ENCODE measurements at regions not wholly inside any gene's neighbourhood (a gene's known extent, or its start where the extent isn't known, plus 50 kb on each side); places are given as distances from the start of the nearest gene placed in this dataset.

DNA sequence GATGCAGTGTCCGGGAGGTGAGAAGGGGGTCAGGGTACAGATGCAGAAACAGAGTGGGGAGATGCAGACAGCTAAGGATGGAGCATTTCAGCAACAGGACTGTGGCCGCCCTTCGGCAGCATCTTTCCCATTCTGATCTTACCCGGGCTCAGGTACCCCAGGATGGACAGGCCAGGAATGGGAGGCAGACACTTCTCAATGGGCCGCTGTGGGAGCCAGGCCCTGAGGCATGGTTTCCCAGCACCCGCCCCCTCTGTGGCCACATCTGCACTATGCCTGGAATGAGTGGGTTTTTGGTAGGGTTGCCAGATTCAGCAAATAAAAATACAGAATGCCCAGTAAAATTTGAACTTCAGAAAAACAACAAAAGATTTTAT is 105.2 kb upstream of the CTBP2 start:
- ChIA-PET POLR2A (no interaction called here), CTCF (no interaction called here)
- no peak for DNase-seq (ENCODE audit: extremely low spot score)
- TF ChIP-seq, protein P1, sequence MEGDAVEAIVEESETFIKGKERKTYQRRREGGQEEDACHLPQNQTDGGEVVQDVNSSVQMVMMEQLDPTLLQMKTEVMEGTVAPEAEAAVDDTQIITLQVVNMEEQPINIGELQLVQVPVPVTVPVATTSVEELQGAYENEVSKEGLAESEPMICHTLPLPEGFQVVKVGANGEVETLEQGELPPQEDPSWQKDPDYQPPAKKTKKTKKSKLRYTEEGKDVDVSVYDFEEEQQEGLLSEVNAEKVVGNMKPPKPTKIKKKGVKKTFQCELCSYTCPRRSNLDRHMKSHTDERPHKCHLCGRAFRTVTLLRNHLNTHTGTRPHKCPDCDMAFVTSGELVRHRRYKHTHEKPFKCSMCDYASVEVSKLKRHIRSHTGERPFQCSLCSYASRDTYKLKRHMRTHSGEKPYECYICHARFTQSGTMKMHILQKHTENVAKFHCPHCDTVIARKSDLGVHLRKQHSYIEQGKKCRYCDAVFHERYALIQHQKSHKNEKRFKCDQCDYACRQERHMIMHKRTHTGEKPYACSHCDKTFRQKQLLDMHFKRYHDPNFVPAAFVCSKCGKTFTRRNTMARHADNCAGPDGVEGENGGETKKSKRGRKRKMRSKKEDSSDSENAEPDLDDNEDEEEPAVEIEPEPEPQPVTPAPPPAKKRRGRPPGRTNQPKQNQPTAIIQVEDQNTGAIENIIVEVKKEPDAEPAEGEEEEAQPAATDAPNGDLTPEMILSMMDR (IDR thresholded peaks at IDR 0.05; ENCODE audit: control extremely low read depth, extremely low read depth, low read depth, missing control alignments), result no peak

DNA sequence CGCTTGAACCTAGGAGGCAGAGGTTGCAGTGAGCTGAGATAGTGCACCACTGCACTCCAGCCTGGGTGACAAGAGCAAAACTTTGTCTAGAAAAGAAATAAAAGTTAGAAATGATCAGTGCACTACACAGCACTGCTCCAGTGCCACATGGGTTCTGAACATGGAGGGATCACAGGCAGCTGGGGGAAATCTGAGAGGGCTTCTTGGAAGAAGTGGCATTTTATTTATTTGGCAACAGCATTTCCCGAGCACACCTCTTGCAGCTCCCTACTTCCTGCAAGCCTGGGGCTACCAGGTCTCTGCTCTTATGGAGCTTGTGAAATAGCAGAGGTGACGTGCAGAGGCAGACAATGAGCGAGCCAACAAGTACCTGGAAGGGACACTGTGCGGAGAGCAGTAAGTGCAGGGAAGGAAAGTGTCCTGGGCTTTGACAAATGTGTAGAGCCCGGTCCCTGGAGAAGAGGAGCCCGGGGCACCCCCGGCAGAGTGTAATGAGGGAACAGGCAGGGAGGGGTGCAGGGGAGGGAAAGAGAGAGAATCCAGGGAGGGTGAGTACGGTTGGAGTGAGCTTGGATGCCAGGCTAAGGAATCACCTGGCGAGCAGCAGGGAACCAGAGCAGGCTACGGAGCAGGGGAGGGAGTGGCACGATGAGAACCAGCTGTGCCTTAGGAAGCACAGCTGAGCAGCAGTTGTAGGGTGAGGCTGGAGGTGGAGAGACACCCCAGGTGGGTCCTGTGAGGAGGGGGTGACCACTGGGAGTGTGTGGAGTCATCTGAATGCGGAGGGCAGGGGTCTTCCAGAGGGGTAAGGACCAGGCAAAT is 104.6 kb upstream of the CTBP2 start:
- CTCF ChIA-PET, result no interaction called here
- TF ChIP-seq, protein P1 (IDR thresholded peaks at IDR 0.05; ENCODE audit: control extremely low read depth, extremely low read depth, low read depth, missing control alignments), result no peak
- POLR2A ChIA-PET, result no interaction called here
- no peak for DNase-seq (ENCODE audit: extremely low spot score)

DNA sequence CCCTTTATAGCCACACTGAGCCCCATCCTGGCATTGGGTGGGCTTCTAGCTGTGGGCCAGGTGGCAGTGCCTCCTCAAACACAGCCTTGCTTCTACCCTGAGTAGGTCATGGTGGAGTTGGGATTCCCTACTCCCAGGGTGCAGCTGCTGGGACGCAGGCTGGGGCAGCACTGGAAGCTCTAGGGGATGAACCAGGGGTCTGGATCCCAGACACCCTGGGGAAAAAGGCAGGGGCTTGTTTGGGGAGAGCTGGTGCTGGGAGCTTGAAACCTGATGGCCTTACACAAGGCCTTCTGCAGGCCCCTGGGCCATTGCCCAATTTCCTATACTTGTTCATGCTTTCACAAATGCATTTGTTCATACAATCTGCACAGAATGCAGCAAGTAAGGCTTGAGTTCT is 103.7 kb upstream of the CTBP2 start:
- DNase-seq (ENCODE audit: extremely low spot score), result no peak
- TF ChIP-seq, protein P1 (IDR thresholded peaks at IDR 0.05; ENCODE audit: control extremely low read depth, extremely low read depth, low read depth, missing control alignments), result no peak
- ChIA-PET CTCF (no interaction called here), POLR2A (no interaction called here)

DNA sequence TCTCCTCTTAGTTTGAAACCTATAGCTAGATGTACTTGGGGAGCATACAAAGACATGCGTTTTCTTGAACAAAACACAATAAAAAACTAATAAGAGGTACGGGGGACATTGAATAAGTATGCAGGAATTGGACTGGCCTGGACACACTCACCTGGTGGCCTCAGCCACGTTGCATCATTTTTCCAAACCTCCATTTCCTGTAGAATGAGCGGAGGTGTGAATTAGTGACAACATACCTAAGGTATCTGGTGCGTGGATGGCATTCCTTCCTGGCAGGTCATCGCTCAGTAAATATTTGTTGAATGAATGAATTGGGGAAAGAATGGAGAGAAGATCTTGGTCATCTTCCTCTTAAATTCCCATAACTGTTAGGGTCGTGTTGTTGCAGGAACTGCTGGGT is 103.2 kb upstream of the CTBP2 start:
- DNase-seq (ENCODE audit: extremely low spot score), result no peak
- CTCF ChIA-PET, result no interaction called here
- POLR2A ChIA-PET, result no interaction called here
- TF ChIP-seq, protein P1 (IDR thresholded peaks at IDR 0.05; ENCODE audit: control extremely low read depth, extremely low read depth, low read depth, missing control alignments), result no peak

DNA sequence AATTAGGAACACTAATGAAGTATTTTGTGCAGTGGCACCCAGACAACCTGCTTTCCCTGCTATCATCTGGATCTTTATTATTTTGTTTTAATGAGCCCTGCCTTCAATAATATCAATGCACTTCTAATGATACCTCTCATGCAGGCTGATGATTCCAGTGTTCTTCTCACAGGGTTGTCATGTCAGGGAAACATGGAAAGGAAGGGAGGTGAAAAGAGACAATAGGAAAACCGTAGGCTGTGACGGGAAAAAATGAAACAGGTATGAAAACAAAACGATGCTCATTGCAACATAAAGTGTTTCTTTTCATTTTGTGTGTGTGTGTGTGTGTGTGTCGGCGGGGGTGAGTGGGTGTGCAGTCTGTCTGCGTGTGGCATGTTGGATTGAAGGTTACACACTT is 102.6 kb upstream of the CTBP2 start:
- ChIA-PET POLR2A (no interaction called here), CTCF (no interaction called here)
- TF ChIP-seq, protein P1 (IDR thresholded peaks at IDR 0.05; ENCODE audit: control extremely low read depth, extremely low read depth, low read depth, missing control alignments), result no peak
- no peak for DNase-seq (ENCODE audit: extremely low spot score)

DNA sequence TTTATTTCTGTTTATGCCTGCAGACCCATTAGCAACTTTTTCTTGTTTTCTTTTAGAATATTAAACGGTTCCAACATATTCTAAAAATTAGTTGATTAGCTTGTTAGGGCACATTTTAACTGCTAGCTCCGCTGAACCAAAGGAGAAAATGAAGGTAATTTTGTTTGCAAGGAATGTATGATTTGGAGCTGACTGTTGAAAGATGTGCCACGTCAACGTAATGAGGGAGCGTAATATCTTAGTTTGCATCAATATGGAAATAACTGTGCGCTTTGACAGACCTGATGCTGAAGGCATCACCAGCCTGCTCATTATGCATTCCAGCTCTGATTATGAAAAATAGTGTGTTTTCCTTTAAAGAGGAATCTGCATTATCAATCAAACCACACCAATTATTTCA is 102.0 kb upstream of the CTBP2 start:
- CTCF ChIA-PET, result no interaction called here
- no peak for DNase-seq (ENCODE audit: extremely low spot score)
- POLR2A ChIA-PET, result no interaction called here
- TF ChIP-seq, protein P1 (IDR thresholded peaks at IDR 0.05; ENCODE audit: control extremely low read depth, extremely low read depth, low read depth, missing control alignments), result no peak

Measured in GM10248 (cell line).